AG04450 (cell line): ENCODE measurements at regions not wholly inside any gene's neighbourhood (a gene's known extent, or its start where the extent isn't known, plus 50 kb on each side); places are given as distances from the start of the nearest gene placed in this dataset.

ENCODE experiments used
- CTCF ChIA-PET: fragments of 300-600, 350-600 bp; formaldehyde crosslinking; extraction: SDS; loops from one replicate; lab custom pipeline; 2022; ENCODE audit warnings: antibody characterized with exemption, inconsistent platforms; lab: Charles Lee
- POLR2A ChIA-PET: fragments of 350-600 bp; formaldehyde crosslinking; extraction: SDS; loops from one replicate; lab custom pipeline; 2021; ENCODE audit warnings: antibody characterized with exemption, inconsistent platforms; lab: Yijun Ruan, JAX
- DNase-seq: peaks from one replicate; pipeline ENCODE4 v3.0.0-alpha.2; 2011; ENCODE audit warnings: low read depth, low spot score
- H3K27ac ChIP-seq: one replicate; pipeline ENCODE4 v1.5.1; 2012; ENCODE audit warnings: low read depth, low read length, control low read depth
- H3K27me3 ChIP-seq: one replicate; pipeline ENCODE4 v1.6.0; 2012; ENCODE audit warnings: low read length; ENCODE audit not compliant: control insufficient read depth, insufficient read depth
- H3K4me3 ChIP-seq: 2 replicates; pipeline ENCODE4 v1.5.1; 2011; ENCODE audit warnings: mild to moderate bottlenecking, low read depth, low read length, control low read depth
- H3K9me3 ChIP-seq: 2 replicates; pipeline ENCODE4 v1.5.1; 2012; ENCODE audit warnings: low read length; ENCODE audit not compliant: control insufficient read depth, insufficient read depth
- TF ChIP-seq, protein P1 (sequence below): IDR thresholded peaks from 2 replicates; pipeline ENCODE4 v1.5.1; 2011; ENCODE audit warnings: low read depth, low read length, control low read depth, inconsistent platforms

DNA sequence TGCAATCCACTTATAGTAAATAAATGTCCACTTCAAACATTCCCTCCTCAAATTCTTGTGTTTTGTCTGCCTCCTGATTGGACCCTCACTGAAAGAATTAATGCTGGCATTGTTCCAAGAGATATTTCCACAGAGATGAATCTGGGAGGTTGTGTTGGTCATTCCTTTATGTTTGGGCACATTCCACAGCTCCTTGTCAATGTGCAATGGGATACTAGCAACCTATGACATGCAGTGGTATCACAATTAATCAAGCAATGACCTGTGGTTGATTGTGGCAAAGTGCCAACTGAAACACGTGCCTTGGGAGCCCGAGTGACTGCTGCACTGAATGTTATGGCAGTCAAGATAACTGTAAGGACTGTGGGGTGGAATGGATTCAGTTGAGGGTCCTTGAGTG is 55.0 kb upstream of the SNRPN start:
- CTCF ChIA-PET, result no interaction called here
- H3K9me3 ChIP-seq, result peaks cover 13% of the 10 kb centered on the region

DNA sequence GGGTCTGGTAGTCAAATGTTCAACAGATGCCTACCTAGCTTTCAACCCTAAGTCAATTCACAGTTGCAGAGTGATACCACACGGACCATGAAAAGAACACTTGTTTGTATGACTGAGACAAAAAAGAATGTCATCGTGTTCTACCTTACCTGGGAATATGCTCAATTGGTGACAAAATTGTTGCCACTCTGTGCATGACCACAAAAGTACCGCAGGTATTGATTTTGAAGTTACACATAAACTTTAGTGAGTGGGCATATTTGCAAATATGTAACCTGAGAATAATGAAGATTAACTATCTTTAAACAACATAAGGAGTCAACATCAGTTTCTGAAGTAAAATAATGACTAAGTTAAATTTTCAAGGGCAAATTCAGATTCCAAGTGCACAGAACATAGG is 53.4 kb upstream of the SNRPN start:
- POLR2A ChIA-PET, result no interaction called here
- no peak for DNase-seq

More for the DNA sequence above, 55.0 kb upstream of the SNRPN start:
- no peaks in the 10 kb centered on the region for H3K27me3 ChIP-seq
- H3K4me3 ChIP-seq, result no peak overlapping the region
- TF ChIP-seq, protein P1, sequence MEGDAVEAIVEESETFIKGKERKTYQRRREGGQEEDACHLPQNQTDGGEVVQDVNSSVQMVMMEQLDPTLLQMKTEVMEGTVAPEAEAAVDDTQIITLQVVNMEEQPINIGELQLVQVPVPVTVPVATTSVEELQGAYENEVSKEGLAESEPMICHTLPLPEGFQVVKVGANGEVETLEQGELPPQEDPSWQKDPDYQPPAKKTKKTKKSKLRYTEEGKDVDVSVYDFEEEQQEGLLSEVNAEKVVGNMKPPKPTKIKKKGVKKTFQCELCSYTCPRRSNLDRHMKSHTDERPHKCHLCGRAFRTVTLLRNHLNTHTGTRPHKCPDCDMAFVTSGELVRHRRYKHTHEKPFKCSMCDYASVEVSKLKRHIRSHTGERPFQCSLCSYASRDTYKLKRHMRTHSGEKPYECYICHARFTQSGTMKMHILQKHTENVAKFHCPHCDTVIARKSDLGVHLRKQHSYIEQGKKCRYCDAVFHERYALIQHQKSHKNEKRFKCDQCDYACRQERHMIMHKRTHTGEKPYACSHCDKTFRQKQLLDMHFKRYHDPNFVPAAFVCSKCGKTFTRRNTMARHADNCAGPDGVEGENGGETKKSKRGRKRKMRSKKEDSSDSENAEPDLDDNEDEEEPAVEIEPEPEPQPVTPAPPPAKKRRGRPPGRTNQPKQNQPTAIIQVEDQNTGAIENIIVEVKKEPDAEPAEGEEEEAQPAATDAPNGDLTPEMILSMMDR, result no peak
- POLR2A ChIA-PET, result no interaction called here
- no peak overlapping the region for H3K27ac ChIP-seq
- no peak for DNase-seq

More for the DNA sequence above, 53.4 kb upstream of the SNRPN start:
- Histone ChIP-seq H3K27ac (no peak overlapping the region), H3K4me3 (no peak overlapping the region), H3K9me3 (peaks cover 14% of the 10 kb centered on the region), H3K27me3 (no peaks in the 10 kb centered on the region)
- TF ChIP-seq, protein P1, result no peak
- CTCF ChIA-PET, result no interaction called here
